DND-41 (cell line): ENCODE measurements at regions not wholly inside any gene's neighbourhood (a gene's known extent, or its start where the extent isn't known, plus 50 kb on each side); places are given as distances from the start of the nearest gene placed in this dataset.

Experiments used
- ATAC-seq: fragments of 200-7000 bp; cut with Tn5 transposase; 3 replicates; pipeline ENCODE4 v1.9.1; 2021; ENCODE audit warnings: low read depth; ENCODE audit not compliant: insufficient read depth
- DNase-seq: peaks from one replicate; pipeline ENCODE4 v3.0.0-alpha.2; 2020
- H2AFZ ChIP-seq: 2 replicates; pipeline ENCODE4 v1.6.0; 2012; ENCODE audit warnings: low read depth, low read length
- H3K27ac ChIP-seq: 2 replicates; pipeline ENCODE4 v1.5.1; 2012; ENCODE audit warnings: low read length, inconsistent platforms
- H3K27me3 ChIP-seq: fragments of 200-600 bp; sonication (generic); 2 replicates; pipeline ENCODE4 v1.6.0; 2012; ENCODE audit warnings: low read length, mild to moderate bottlenecking, inconsistent platforms; ENCODE audit not compliant: insufficient read depth, poor library complexity
- H3K36me3 ChIP-seq: 2 replicates; pipeline ENCODE4 v1.5.1; 2012; ENCODE audit warnings: low read length, inconsistent platforms; ENCODE audit not compliant: insufficient read depth
- H3K4me1 ChIP-seq: 2 replicates; pipeline ENCODE4 v1.5.1; 2012; ENCODE audit warnings: mild to moderate bottlenecking, low read length; ENCODE audit not compliant: insufficient read depth
- H3K4me2 ChIP-seq: 2 replicates; pipeline ENCODE4 v1.6.0; 2012; ENCODE audit warnings: mild to moderate bottlenecking, moderate library complexity, low read length, inconsistent platforms; ENCODE audit not compliant: insufficient read depth
- H3K4me3 ChIP-seq, 2 experiments: fragments of 200-600 bp in 1 of 2; shearing (Covaris generic) in 1 of 2; 2 replicates each; pipeline ENCODE4 v1.5.1; 2012 to 2016; ENCODE audit warnings: inconsistent platforms in 2 of 2, low read length in 2 of 2, mild to moderate bottlenecking in 2 of 2, low read depth in 1 of 2, moderate library complexity in 1 of 2
- H3K79me2 ChIP-seq: 2 replicates; pipeline ENCODE4 v1.6.0; 2012; ENCODE audit warnings: low read length, inconsistent platforms; ENCODE audit not compliant: insufficient read depth
- H3K9ac ChIP-seq: 2 replicates; pipeline ENCODE4 v1.6.0; 2012; ENCODE audit warnings: low read depth, mild to moderate bottlenecking, inconsistent platforms, low read length, moderate library complexity
- H3K9me3 ChIP-seq: 2 replicates; pipeline ENCODE4 v1.5.1; 2012; ENCODE audit warnings: low read length, moderate library complexity, mild to moderate bottlenecking, inconsistent platforms; ENCODE audit not compliant: insufficient read depth, severe bottlenecking
- H4K20me1 ChIP-seq: 2 replicates; pipeline ENCODE4 v1.6.0; 2012; ENCODE audit warnings: low read length; ENCODE audit not compliant: insufficient read depth
- CTCF ChIP-seq: IDR thresholded peaks from 2 replicates; pipeline ENCODE4 v1.5.1; 2012; ENCODE audit warnings: borderline replicate concordance, low read length, moderate library complexity, mild to moderate bottlenecking; ENCODE audit not compliant: poor library complexity, severe bottlenecking; ENCODE audit errors: extremely low read depth
- EZH2 ChIP-seq: IDR thresholded peaks from 3 replicates; pipeline ENCODE4 v1.6.1; 2012; ENCODE audit warnings: borderline replicate concordance, low read depth, mild to moderate bottlenecking, moderate library complexity, low read length, inconsistent platforms; ENCODE audit not compliant: severe bottlenecking

GRCh38 chr2:106607371-106607770 lies 120.2 kb downstream of the CD8B2 start:
- H3K9ac ChIP-seq = no peak overlapping the region
- DNase-seq = no peak
- H2AFZ ChIP-seq = no peak overlapping the region
- no peak overlapping the region for H3K4me2 ChIP-seq
- H3K27me3 ChIP-seq = peaks cover 8% of the 10 kb centered on the region
- H3K79me2 ChIP-seq = no peaks in the 10 kb centered on the region
- no peaks in the 10 kb centered on the region for H3K36me3 ChIP-seq
- no peaks in the 10 kb centered on the region for H3K4me1 ChIP-seq
- H4K20me1 ChIP-seq = no peaks in the 10 kb centered on the region
- no peaks in the 10 kb centered on the region for H3K9me3 ChIP-seq
- no peak overlapping the region for H3K27ac ChIP-seq
- TF ChIP-seq EZH2 (no peak), CTCF (no peak)
- ATAC-seq = no peak
- H3K4me3 ChIP-seq = no peak overlapping the region

DNA sequence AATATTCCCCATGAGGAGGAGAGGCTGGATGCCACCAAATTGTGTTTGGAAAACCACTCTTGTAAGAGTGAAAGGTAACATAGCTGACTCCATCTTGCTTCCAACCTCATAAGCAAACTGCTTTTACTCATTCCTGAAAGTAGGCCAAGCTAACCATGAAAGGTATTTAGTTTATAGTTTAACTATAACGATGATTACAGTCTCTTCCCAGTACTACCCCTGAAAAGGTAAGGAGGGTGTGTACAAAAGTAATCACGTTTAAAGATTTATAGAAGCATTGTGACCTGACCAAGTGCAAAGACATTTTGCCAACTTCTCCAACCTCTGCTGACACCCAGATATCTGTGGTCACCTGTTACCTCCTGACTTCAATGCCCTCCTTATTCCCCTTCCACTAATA lies 122.6 kb downstream of the CD8B2 start:
- no peak overlapping the region for H3K4me2 ChIP-seq
- no peak overlapping the region for H3K27ac ChIP-seq
- TF ChIP-seq CTCF (no peak), EZH2 (no peak)
- H3K36me3 ChIP-seq = no peaks in the 10 kb centered on the region
- DNase-seq (no peak), ATAC-seq (no peak)
- H3K9ac ChIP-seq = no peak overlapping the region
- H3K27me3 ChIP-seq = peaks cover 3% of the 10 kb centered on the region
- no peaks in the 10 kb centered on the region for H3K79me2 ChIP-seq
- H2AFZ ChIP-seq = no peak overlapping the region
- H4K20me1 ChIP-seq = no peaks in the 10 kb centered on the region
- peaks cover 4% of the 10 kb centered on the region for H3K9me3 ChIP-seq
- no peaks in the 10 kb centered on the region for H3K4me1 ChIP-seq
- no peak overlapping the region for H3K4me3 ChIP-seq

- TF ChIP-seq EZH2 = no peak
- no peak for TF ChIP-seq CTCF
- H3K27ac ChIP-seq = no peak overlapping the region
- H3K36me3 ChIP-seq = no peaks in the 10 kb centered on the region
- ATAC-seq (no peak), DNase-seq (no peak)
- H3K27me3 ChIP-seq = no peaks in the 10 kb centered on the region
- H4K20me1 ChIP-seq = no peaks in the 10 kb centered on the region
- no peaks in the 10 kb centered on the region for H3K4me1 ChIP-seq
- no peak overlapping the region for H3K9ac ChIP-seq
- no peak overlapping the region for H2AFZ ChIP-seq
- no peak overlapping the region for H3K4me3 ChIP-seq
- H3K9me3 ChIP-seq = peaks cover 4% of the 10 kb centered on the region
- no peaks in the 10 kb centered on the region for H3K79me2 ChIP-seq
- H3K4me2 ChIP-seq = no peak overlapping the region
Measured at GRCh38 chr2:106614511-106615291, 127.5 kb downstream of the CD8B2 start.
